Hepatocyte (in vitro differentiated cells): ENCODE measurements at regions not wholly inside any gene's neighbourhood (a gene's known extent, or its start where the extent isn't known, plus 50 kb on each side); places are given as distances from the start of the nearest gene placed in this dataset.

Experiments used
- DNase-seq: peaks from one replicate; pipeline ENCODE4 v3.0.0-alpha.2; 2016; ENCODE audit warnings: low spot score
- H2AFZ ChIP-seq: fragments of 200-600 bp; sonication (generic); 2 replicates; pipeline ENCODE4 v1.6.0; 2016; ENCODE audit warnings: antibody characterized with exemption, mild to moderate bottlenecking
- H3K27ac ChIP-seq: fragments of 200-600 bp; sonication (generic); 2 replicates; pipeline ENCODE4 v1.5.1; 2016; ENCODE audit warnings: mild to moderate bottlenecking
- H3K27me3 ChIP-seq: fragments of 200-600 bp; sonication (generic); 2 replicates; pipeline ENCODE4 v1.6.1; 2016
- H3K36me3 ChIP-seq: fragments of 200-600 bp; sonication (generic); replicated peaks from 2 replicates; pipeline ENCODE4 v1.5.1; 2016; ENCODE audit warnings: low read depth; ENCODE audit not compliant: insufficient read depth
- H3K4me1 ChIP-seq: fragments of 200-600 bp; sonication (generic); 2 replicates; pipeline ENCODE4 v1.5.1; 2016; ENCODE audit warnings: mild to moderate bottlenecking, moderate library complexity; ENCODE audit not compliant: insufficient read depth
- H3K4me2 ChIP-seq: fragments of 200-600 bp; sonication (generic); 2 replicates; pipeline ENCODE4 v1.6.0; 2016
- H3K4me3 ChIP-seq: fragments of 200-600 bp; sonication (generic); 2 replicates; pipeline ENCODE4 v1.5.1; 2016; ENCODE audit warnings: mild to moderate bottlenecking
- H3K79me2 ChIP-seq: fragments of 200-600 bp; sonication (generic); 2 replicates; pipeline ENCODE4 v1.6.0; 2017; ENCODE audit warnings: mild to moderate bottlenecking
- H3K9me2 ChIP-seq: fragments of 200-600 bp; sonication (generic); replicated peaks from 2 replicates; pipeline ENCODE4 v1.6.0; 2017; ENCODE audit warnings: mild to moderate bottlenecking; ENCODE audit not compliant: insufficient read depth
- H3K9me3 ChIP-seq: fragments of 200-600 bp; sonication (generic); 2 replicates; pipeline ENCODE4 v1.5.1; 2016; ENCODE audit warnings: low read depth, mild to moderate bottlenecking
- H4K20me1 ChIP-seq: fragments of 200-600 bp; sonication (generic); 2 replicates; pipeline ENCODE4 v1.6.0; 2016; ENCODE audit warnings: mild to moderate bottlenecking; ENCODE audit not compliant: insufficient read depth, poor library complexity, severe bottlenecking
- EZH2 ChIP-seq: fragments of 200-600 bp; sonication (generic); IDR thresholded peaks from 2 replicates; pipeline ENCODE4 v1.6.1; 2016; ENCODE audit warnings: antibody characterized with exemption, mild to moderate bottlenecking, borderline replicate concordance
- EZH2phosphoT487 ChIP-seq: fragments of 200-600 bp; sonication (generic); IDR thresholded peaks from one replicate; pipeline ENCODE4 v1.6.1; 2018; ENCODE audit warnings: antibody characterized with exemption, mild to moderate bottlenecking, low read depth, moderate library complexity; ENCODE audit not compliant: unreplicated experiment, severe bottlenecking
- WGBS: methylation state at CpG from one replicate; pipeline ENCODE4 v1.1.6; 2016; ENCODE audit warnings: low lambda C conversion rate; ENCODE audit errors: missing lambda C conversion rate; 5-methylcytosine and 5-hydroxymethylcytosine counted together
- TF ChIP-seq, protein P1 (sequence below): fragments of 200-600 bp; sonication (generic); IDR thresholded peaks from 2 replicates; pipeline ENCODE4 v1.5.1; 2016; ENCODE audit warnings: antibody characterized with exemption, mild to moderate bottlenecking; ENCODE audit not compliant: poor library complexity

GRCh38 chr1:82446236-82446635 lies 645.5 kb downstream of the ADGRL2 start:
- Histone ChIP-seq H3K27ac (no peak overlapping the region), H3K4me2 (no peak overlapping the region), H3K9me2 (no peaks in the 10 kb centered on the region), H3K4me3 (no peak overlapping the region), H4K20me1 (no peaks in the 10 kb centered on the region), H3K36me3 (no peaks in the 10 kb centered on the region), H2AFZ (no peak overlapping the region), H3K79me2 (no peaks in the 10 kb centered on the region), H3K27me3 (no peaks in the 10 kb centered on the region), H3K4me1 (no peaks in the 10 kb centered on the region), H3K9me3 (no peaks in the 10 kb centered on the region)
- no peak for DNase-seq
- TF ChIP-seq, protein P1, sequence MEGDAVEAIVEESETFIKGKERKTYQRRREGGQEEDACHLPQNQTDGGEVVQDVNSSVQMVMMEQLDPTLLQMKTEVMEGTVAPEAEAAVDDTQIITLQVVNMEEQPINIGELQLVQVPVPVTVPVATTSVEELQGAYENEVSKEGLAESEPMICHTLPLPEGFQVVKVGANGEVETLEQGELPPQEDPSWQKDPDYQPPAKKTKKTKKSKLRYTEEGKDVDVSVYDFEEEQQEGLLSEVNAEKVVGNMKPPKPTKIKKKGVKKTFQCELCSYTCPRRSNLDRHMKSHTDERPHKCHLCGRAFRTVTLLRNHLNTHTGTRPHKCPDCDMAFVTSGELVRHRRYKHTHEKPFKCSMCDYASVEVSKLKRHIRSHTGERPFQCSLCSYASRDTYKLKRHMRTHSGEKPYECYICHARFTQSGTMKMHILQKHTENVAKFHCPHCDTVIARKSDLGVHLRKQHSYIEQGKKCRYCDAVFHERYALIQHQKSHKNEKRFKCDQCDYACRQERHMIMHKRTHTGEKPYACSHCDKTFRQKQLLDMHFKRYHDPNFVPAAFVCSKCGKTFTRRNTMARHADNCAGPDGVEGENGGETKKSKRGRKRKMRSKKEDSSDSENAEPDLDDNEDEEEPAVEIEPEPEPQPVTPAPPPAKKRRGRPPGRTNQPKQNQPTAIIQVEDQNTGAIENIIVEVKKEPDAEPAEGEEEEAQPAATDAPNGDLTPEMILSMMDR, result no peak
- WGBS, result 69% methylated on average over 2 of the region's 2 CpGs

GRCh38 chr1:82445827-82446226 lies 645.1 kb downstream of the ADGRL2 start:
- H3K27me3 ChIP-seq, result no peaks in the 10 kb centered on the region
- H3K9me3 ChIP-seq, result no peaks in the 10 kb centered on the region
- H3K79me2 ChIP-seq, result no peaks in the 10 kb centered on the region
- H2AFZ ChIP-seq, result no peak overlapping the region
- TF ChIP-seq EZH2, result no peak
- H3K27ac ChIP-seq, result no peak overlapping the region
- no peak overlapping the region for H3K4me3 ChIP-seq
- H3K4me1 ChIP-seq, result no peaks in the 10 kb centered on the region
- H3K36me3 ChIP-seq, result no peaks in the 10 kb centered on the region
- H3K9me2 ChIP-seq, result no peaks in the 10 kb centered on the region
- H4K20me1 ChIP-seq, result no peaks in the 10 kb centered on the region
- DNase-seq, result no peak
- WGBS, result 89% methylated on average over 3 of the region's 3 CpGs
- H3K4me2 ChIP-seq, result no peak overlapping the region

- Histone ChIP-seq H3K4me3 (no peak overlapping the region), H3K4me1 (no peaks in the 10 kb centered on the region), H3K79me2 (no peaks in the 10 kb centered on the region), H3K27ac (no peak overlapping the region), H3K4me2 (no peak overlapping the region), H3K9me2 (no peaks in the 10 kb centered on the region), H3K27me3 (no peaks in the 10 kb centered on the region), H2AFZ (no peak overlapping the region), H3K36me3 (no peaks in the 10 kb centered on the region), H4K20me1 (no peaks in the 10 kb centered on the region), H3K9me3 (no peaks in the 10 kb centered on the region)
- WGBS, result 92% methylated on average over 3 of the region's 3 CpGs
- no peak for DNase-seq
- TF ChIP-seq EZH2phosphoT487, result no peak
- TF ChIP-seq, protein P1, result no peak
- no peak for TF ChIP-seq EZH2
These were observed 644.4 kb downstream of the ADGRL2 start for GRCh38 chr1:82445132-82445531.

DNA sequence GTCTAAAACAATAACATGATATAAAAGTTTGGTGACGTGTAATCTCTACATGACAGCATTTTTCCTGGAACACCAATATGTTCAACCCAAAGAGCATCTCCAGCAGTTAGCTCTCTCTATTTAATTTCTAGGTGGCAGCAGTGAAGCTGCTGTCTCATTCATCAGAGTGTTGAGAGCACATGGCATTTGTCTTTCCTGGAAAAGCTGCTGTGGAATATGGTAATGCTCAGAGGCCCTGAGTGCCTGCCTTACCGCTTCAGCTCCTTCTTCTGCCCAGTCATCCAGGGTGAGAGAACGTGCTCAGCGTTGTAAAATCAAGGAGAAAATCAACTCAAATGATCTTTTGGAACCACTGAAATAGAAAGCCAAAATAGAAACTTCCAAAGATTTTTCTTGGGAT lies 640.7 kb downstream of the ADGRL2 start:
- WGBS, result 84% methylated on average over 4 of the region's 4 CpGs
- no peaks in the 10 kb centered on the region for H3K9me2 ChIP-seq
- H2AFZ ChIP-seq, result no peak overlapping the region

More for the DNA sequence above, 640.7 kb downstream of the ADGRL2 start:
- Histone ChIP-seq H3K79me2 (no peaks in the 10 kb centered on the region), H3K9me3 (no peaks in the 10 kb centered on the region), H3K36me3 (no peaks in the 10 kb centered on the region), H3K4me1 (no peaks in the 10 kb centered on the region), H3K27me3 (no peaks in the 10 kb centered on the region), H4K20me1 (no peaks in the 10 kb centered on the region), H3K27ac (no peak overlapping the region), H3K4me3 (no peak overlapping the region), H3K4me2 (no peak overlapping the region)
- DNase-seq, result no peak
- TF ChIP-seq EZH2phosphoT487, result no peak
- TF ChIP-seq EZH2, result no peak
- TF ChIP-seq, protein P1, result no peak
